ENCODE measurements at regions not wholly inside any gene's neighbourhood (a gene's known extent, or its start where the extent isn't known, plus 50 kb on each side); places are given as distances from the start of the nearest gene placed in this dataset.

DNA sequence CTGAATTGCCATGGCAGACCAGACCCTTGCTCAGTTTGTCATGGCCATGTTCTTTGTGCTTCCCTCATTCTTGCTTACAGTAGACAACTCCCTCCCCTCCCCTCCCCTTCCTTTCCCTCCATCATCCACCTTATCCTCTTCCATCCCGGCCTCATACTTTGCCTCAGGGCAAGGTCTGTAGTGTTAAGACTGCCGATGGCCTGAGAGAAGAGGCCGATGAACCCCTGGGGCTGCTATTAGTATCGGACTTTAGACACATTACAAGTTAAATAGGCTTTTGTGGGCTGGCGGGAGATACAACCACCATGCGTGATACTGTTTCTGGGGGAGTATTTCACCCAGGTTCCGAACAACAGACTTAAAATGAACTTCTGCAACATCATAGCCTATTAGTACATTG, 364.5 kb upstream of the ZFHX3 start:
- TF ChIP-seq, protein P1, sequence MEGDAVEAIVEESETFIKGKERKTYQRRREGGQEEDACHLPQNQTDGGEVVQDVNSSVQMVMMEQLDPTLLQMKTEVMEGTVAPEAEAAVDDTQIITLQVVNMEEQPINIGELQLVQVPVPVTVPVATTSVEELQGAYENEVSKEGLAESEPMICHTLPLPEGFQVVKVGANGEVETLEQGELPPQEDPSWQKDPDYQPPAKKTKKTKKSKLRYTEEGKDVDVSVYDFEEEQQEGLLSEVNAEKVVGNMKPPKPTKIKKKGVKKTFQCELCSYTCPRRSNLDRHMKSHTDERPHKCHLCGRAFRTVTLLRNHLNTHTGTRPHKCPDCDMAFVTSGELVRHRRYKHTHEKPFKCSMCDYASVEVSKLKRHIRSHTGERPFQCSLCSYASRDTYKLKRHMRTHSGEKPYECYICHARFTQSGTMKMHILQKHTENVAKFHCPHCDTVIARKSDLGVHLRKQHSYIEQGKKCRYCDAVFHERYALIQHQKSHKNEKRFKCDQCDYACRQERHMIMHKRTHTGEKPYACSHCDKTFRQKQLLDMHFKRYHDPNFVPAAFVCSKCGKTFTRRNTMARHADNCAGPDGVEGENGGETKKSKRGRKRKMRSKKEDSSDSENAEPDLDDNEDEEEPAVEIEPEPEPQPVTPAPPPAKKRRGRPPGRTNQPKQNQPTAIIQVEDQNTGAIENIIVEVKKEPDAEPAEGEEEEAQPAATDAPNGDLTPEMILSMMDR (IDR thresholded peaks at IDR 0.05; ENCODE audit: low read length): no peak
- TF ChIP-seq EZH2 (IDR thresholded peaks at IDR 0.05; ENCODE audit: borderline replicate concordance, low read length): no peak
